Ishikawa (cell line): ENCODE measurements at regions not wholly inside any gene's neighbourhood (a gene's known extent, or its start where the extent isn't known, plus 50 kb on each side); places are given as distances from the start of the nearest gene placed in this dataset.

ENCODE experiments used
- TCF12 ChIP-seq: IDR thresholded peaks from 2 replicates; pipeline ENCODE4 v1.6.1; 2012; ENCODE audit warnings: low read depth
- TEAD4 ChIP-seq: IDR thresholded peaks from 2 replicates; pipeline ENCODE4 v1.6.1; 2012
- TF ChIP-seq, protein P1 (sequence below): IDR thresholded peaks from 2 replicates; pipeline ENCODE4 v1.6.1; 2012; ENCODE audit warnings: low read depth, mild to moderate bottlenecking

DNA sequence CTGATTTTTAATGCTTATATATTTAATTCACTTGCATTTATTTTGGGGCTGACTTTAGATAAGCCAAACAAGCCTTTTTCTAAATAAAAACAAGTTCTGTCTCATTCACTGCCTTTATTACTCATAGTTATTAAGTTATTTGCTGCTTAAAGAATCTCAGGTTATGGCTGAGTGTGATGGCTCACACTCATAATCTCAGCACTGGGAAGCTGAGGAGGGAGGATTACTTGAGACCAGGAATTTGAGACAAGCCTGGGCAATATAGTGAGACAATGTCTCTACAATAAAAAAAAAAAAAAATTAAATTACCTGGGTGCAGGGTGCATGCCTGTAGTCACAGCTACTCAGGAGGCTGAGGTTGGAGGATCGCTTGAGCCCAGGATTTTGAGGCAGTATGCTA, 85.0 kb upstream of the MAN2A1 start:
- no peak for TF ChIP-seq TCF12
- TF ChIP-seq, protein P1, sequence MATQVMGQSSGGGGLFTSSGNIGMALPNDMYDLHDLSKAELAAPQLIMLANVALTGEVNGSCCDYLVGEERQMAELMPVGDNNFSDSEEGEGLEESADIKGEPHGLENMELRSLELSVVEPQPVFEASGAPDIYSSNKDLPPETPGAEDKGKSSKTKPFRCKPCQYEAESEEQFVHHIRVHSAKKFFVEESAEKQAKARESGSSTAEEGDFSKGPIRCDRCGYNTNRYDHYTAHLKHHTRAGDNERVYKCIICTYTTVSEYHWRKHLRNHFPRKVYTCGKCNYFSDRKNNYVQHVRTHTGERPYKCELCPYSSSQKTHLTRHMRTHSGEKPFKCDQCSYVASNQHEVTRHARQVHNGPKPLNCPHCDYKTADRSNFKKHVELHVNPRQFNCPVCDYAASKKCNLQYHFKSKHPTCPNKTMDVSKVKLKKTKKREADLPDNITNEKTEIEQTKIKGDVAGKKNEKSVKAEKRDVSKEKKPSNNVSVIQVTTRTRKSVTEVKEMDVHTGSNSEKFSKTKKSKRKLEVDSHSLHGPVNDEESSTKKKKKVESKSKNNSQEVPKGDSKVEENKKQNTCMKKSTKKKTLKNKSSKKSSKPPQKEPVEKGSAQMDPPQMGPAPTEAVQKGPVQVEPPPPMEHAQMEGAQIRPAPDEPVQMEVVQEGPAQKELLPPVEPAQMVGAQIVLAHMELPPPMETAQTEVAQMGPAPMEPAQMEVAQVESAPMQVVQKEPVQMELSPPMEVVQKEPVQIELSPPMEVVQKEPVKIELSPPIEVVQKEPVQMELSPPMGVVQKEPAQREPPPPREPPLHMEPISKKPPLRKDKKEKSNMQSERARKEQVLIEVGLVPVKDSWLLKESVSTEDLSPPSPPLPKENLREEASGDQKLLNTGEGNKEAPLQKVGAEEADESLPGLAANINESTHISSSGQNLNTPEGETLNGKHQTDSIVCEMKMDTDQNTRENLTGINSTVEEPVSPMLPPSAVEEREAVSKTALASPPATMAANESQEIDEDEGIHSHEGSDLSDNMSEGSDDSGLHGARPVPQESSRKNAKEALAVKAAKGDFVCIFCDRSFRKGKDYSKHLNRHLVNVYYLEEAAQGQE, result no peak
- TF ChIP-seq TEAD4, result no peak
